SK-N-SH (cell line): ENCODE measurements at regions not wholly inside any gene's neighbourhood (a gene's known extent, or its start where the extent isn't known, plus 50 kb on each side); places are given as distances from the start of the nearest gene placed in this dataset.

Source experiments
- CTCF ChIA-PET: fragments of 300-600, 350-600 bp; formaldehyde crosslinking; extraction: SDS; loops from one replicate; lab custom pipeline; 2021; lab: Yijun Ruan, JAX
- POLR2A ChIA-PET: fragments of 350-600 bp; sonication (Branson Sonifier 250); formaldehyde crosslinking; extraction: SDS; loops from one replicate; lab custom pipeline; 2020; ENCODE audit warnings: antibody characterized with exemption, inconsistent platforms; lab: Yijun Ruan, JAX
- DNase-seq: peaks from one replicate; pipeline ENCODE4 v3.0.0; 2012
- H2AFZ ChIP-seq: fragments of 200-600 bp; sonication (generic); 2 replicates; pipeline ENCODE4 v1.8.1; 2016; ENCODE audit warnings: antibody characterized with exemption, mild to moderate bottlenecking, low read depth
- H3F3A ChIP-seq: fragments of 200-600 bp; sonication (generic); replicated peaks from 2 replicates; pipeline ENCODE3; 2016; ENCODE audit warnings: antibody characterized with exemption, mild to moderate bottlenecking; ENCODE audit not compliant: insufficient read depth
- H3K27ac ChIP-seq, 2 experiments: fragments of 200-500 bp in 1 of 2; fragments of 200-600 bp in 1 of 2; sonication (Bioruptor generic) in 1 of 2; sonication (generic), shearing (Covaris generic) in 1 of 2; 2 replicates each; pipeline versions ENCODE4 v1.5.1 to v1.6.1; 2014 to 2016; ENCODE audit warnings: low read depth in 2 of 2, inconsistent platforms in 1 of 2, low read length in 1 of 2, mild to moderate bottlenecking in 1 of 2, mixed read lengths in 1 of 2
- H3K27me3 ChIP-seq: fragments of 200-600 bp; sonication (generic), shearing (Covaris generic); 2 replicates; pipeline ENCODE4 v1.6.1; 2016; ENCODE audit warnings: mixed run types; ENCODE audit not compliant: insufficient read depth
- H3K36me3 ChIP-seq, 2 experiments: fragments of 200-500 bp in 1 of 2; fragments of 200-600 bp in 1 of 2; sonication (Bioruptor generic) in 1 of 2; sonication (generic) in 1 of 2; replicated peaks in 1 of 2; 2 replicates each; pipeline versions ENCODE3 to v1.5.1; 2014 to 2016; ENCODE audit warnings: low read length in 1 of 2, mild to moderate bottlenecking in 1 of 2; ENCODE audit not compliant: insufficient read depth in 2 of 2, control insufficient read depth in 1 of 2
- H3K4me1 ChIP-seq, 2 experiments: fragments of 200-500 bp in 1 of 2; fragments of 200-600 bp in 1 of 2; sonication (Bioruptor generic) in 1 of 2; sonication (generic), shearing (Covaris generic) in 1 of 2; 2 replicates each; pipeline versions ENCODE4 v1.5.1 to v1.6.1; 2014 to 2016; ENCODE audit warnings: low read depth in 1 of 2, low read length in 1 of 2, mixed run types in 1 of 2; ENCODE audit not compliant: insufficient read depth in 2 of 2, control insufficient read depth in 1 of 2
- H3K4me2 ChIP-seq: fragments of 200-600 bp; sonication (generic), shearing (Covaris generic); 2 replicates; pipeline ENCODE4 v1.6.1; 2017; ENCODE audit warnings: mixed run types
- H3K4me3 ChIP-seq, 2 experiments: fragments of 200-500 bp in 1 of 2; fragments of 200-600 bp in 1 of 2; sonication (Bioruptor generic) in 1 of 2; sonication (generic), shearing (Covaris generic) in 1 of 2; 2 replicates each; pipeline versions ENCODE4 v1.5.1 to v1.8.1; 2014 to 2016; ENCODE audit warnings: low read depth in 2 of 2, inconsistent platforms in 1 of 2, low read length in 1 of 2, mild to moderate bottlenecking in 1 of 2, mixed read lengths in 1 of 2, moderate library complexity in 1 of 2
- H3K79me2 ChIP-seq: fragments of 200-600 bp; sonication (generic); 2 replicates; pipeline ENCODE4 v1.8.1; 2017; ENCODE audit warnings: mild to moderate bottlenecking; ENCODE audit not compliant: insufficient read depth
- H3K9ac ChIP-seq: fragments of 200-600 bp; sonication (generic); 2 replicates; pipeline ENCODE4 v1.6.1; 2017; ENCODE audit warnings: mixed run types
- H3K9me2 ChIP-seq: fragments of 200-600 bp; sonication (generic); 2 replicates; pipeline ENCODE4 v1.6.1; 2017; ENCODE audit warnings: mixed run types
- H3K9me3 ChIP-seq: fragments of 200-600 bp; sonication (generic); 2 replicates; pipeline ENCODE4 v1.6.1; 2017; ENCODE audit warnings: mixed run types, mild to moderate bottlenecking, moderate library complexity
- H4K20me1 ChIP-seq: fragments of 200-600 bp; sonication (generic); 2 replicates; pipeline ENCODE4 v1.6.1; 2017; ENCODE audit warnings: mild to moderate bottlenecking, mixed run types; ENCODE audit not compliant: insufficient read depth
- ELF1 ChIP-seq: IDR thresholded peaks from 2 replicates; pipeline ENCODE4 v1.4.0; 2012
- EP300 ChIP-seq, 2 experiments: IDR thresholded peaks; 2 replicates each; pipeline versions ENCODE4 v1.4.0 to v1.6.1; 2012; ENCODE audit warnings: borderline replicate concordance in 1 of 2, low read depth in 1 of 2, low read length in 1 of 2
- FOSL2 ChIP-seq: IDR thresholded peaks from 2 replicates; pipeline ENCODE4 v1.4.0; 2012; ENCODE audit warnings: low read depth, mild to moderate bottlenecking, moderate library complexity, borderline replicate concordance
- JUND ChIP-seq: IDR thresholded peaks from 2 replicates; pipeline ENCODE4 v1.4.0; 2012
- MEF2A ChIP-seq: IDR thresholded peaks from 2 replicates; pipeline ENCODE4 v1.4.0; 2012; ENCODE audit warnings: low read depth, borderline replicate concordance
- NFIC ChIP-seq: IDR thresholded peaks from 2 replicates; pipeline ENCODE4 v1.4.0; 2012; ENCODE audit warnings: borderline replicate concordance
- NRF1 ChIP-seq: IDR thresholded peaks from 2 replicates; pipeline ENCODE4 v1.6.1; 2012; ENCODE audit warnings: low read depth, mild to moderate bottlenecking, low read length
- PBX3 ChIP-seq: IDR thresholded peaks from 2 replicates; pipeline ENCODE4; 2012
- RAD21 ChIP-seq: IDR thresholded peaks from 2 replicates; pipeline ENCODE4 v1.6.1; 2012; ENCODE audit warnings: mild to moderate bottlenecking, low read length
- RFX5 ChIP-seq: IDR thresholded peaks from 2 replicates; pipeline ENCODE4 v1.6.1; 2012; ENCODE audit warnings: mild to moderate bottlenecking, improper control_type of control experiment, low read length
- RXRA ChIP-seq: IDR thresholded peaks from 2 replicates; pipeline ENCODE4 v1.4.0; 2012; ENCODE audit warnings: low read depth, mild to moderate bottlenecking, borderline replicate concordance
- TCF12 ChIP-seq: IDR thresholded peaks from 2 replicates; pipeline ENCODE4 v1.4.0; 2012
- TEAD4 ChIP-seq: IDR thresholded peaks from 2 replicates; pipeline ENCODE4 v1.4.0; 2012; ENCODE audit warnings: mild to moderate bottlenecking, borderline replicate concordance; ENCODE audit not compliant: insufficient read depth
- WGBS: methylation state at CpG from one replicate; pipeline ENCODE4 v1.1.6; 2017; ENCODE audit warnings: low lambda C conversion rate; 5-methylcytosine and 5-hydroxymethylcytosine counted together

GRCh38 chr6:56798163-56798562 is 155.5 kb upstream of the DST start:
- WGBS: 44% methylated on average over 2 of the region's 2 CpGs
- POLR2A ChIA-PET: no interaction called here
- Histone ChIP-seq H2AFZ (no peak overlapping the region), H3K4me2 (0 out of 2 replicates have a peak overlapping the region, but pooled peaks have one; percentile 5), H3K36me3 (peaks cover 0 to 12% of the 10 kb centered on the region in 2 experiments), H3F3A (peaks cover 21% of the 10 kb centered on the region), H3K27me3 (no peaks in the 10 kb centered on the region), H4K20me1 (peaks cover 96% of the 10 kb centered on the region), H3K4me3 (no peak overlapping the region), H3K27ac (peak overlapping the region in 1 of 2 experiments; percentile 59; a peak in 2 of 4 replicates), H3K9me2 (no peaks in the 10 kb centered on the region), H3K9ac (no peak overlapping the region), H3K79me2 (peaks cover 100% of the 10 kb centered on the region), H3K9me3 (no peaks in the 10 kb centered on the region), H3K4me1 (peaks cover 15 to 46% of the 10 kb centered on the region in 2 experiments; a peak in 3 of 4 replicates)
- DNase-seq: no peak
- CTCF ChIA-PET: interaction anchor here (1.1 to 1.3 kb wide), 2 partner anchors 100 to 177 kb away, joined by 3 to 4 read pairs; no protein-coding TSS in a partner anchor
- TF ChIP-seq JUND (0 out of 2 replicates have a peak, but pooled peaks have one; percentile 17), FOSL2 (peak; percentile 28; the same call in 1 of the 2 replicates), EP300 (IDR thresholded peaks at IDR 0.05; ENCODE audit: borderline replicate concordance in 1 of 2, low read depth in 1 of 2, low read length in 1 of 2) (no peak), MEF2A (peak; percentile 85; the same call in 1 of the 2 replicates)

GRCh38 chr6:56796196-56796532 is 153.5 kb upstream of the DST start:
- H3K79me2 ChIP-seq: peaks cover 100% of the 10 kb centered on the region
- H3K27me3 ChIP-seq: no peaks in the 10 kb centered on the region
- H3K9me3 ChIP-seq: no peaks in the 10 kb centered on the region
- CTCF ChIA-PET: interaction anchor here (2.3 kb wide), 1 partner anchor 55 kb away, joined by 5 read pairs; no protein-coding TSS in a partner anchor
- TF ChIP-seq EP300 (IDR thresholded peaks at IDR 0.05; ENCODE audit: borderline replicate concordance in 1 of 2, low read depth in 1 of 2, low read length in 1 of 2) (0 out of 4 replicates have a peak, but pooled peaks of 1 of the 2 experiments have one; percentile 6), RFX5 (no peak), TCF12 (peak; percentile 13; the same call in 1 of the 2 replicates), FOSL2 (peak; percentile 57), RAD21 (no peak), ELF1 (no peak), NFIC (no peak), TEAD4 (no peak), JUND (peak; percentile 41), PBX3 (peak; percentile 84), RXRA (0 out of 2 replicates have a peak, but pooled peaks have one; percentile 11), NRF1 (no peak)
- POLR2A ChIA-PET: no interaction called here
- peaks cover 0 to 13% of the 10 kb centered on the region in 2 experiments for H3K36me3 ChIP-seq
- peaks cover 21% of the 10 kb centered on the region for H3F3A ChIP-seq
- H3K9ac ChIP-seq: no peak overlapping the region
- peak overlapping the region in 1 of 2 experiments; percentile 59; a peak in 2 of 4 replicates for H3K27ac ChIP-seq
- WGBS: 14% methylated on average over 1 of the region's 1 CpG
- H2AFZ ChIP-seq: no peak overlapping the region
- H3K9me2 ChIP-seq: no peaks in the 10 kb centered on the region
- peak overlapping the region; percentile 53; the same call in 1 of the 2 replicates for H3K4me2 ChIP-seq
- DNase-seq: no peak
- peaks cover 99% of the 10 kb centered on the region for H4K20me1 ChIP-seq
- no peak overlapping the region for H3K4me3 ChIP-seq
- peaks cover 7 to 39% of the 10 kb centered on the region in 2 experiments; a peak in 3 of 4 replicates for H3K4me1 ChIP-seq
